NCI-H345 treated with DMSO at 0.1 percent for 48 hours (cell line): ENCODE measurements at regions not wholly inside any gene's neighbourhood (a gene's known extent, or its start where the extent isn't known, plus 50 kb on each side); places are given as distances from the start of the nearest gene placed in this dataset.
"Not testable (repeated sequence)": the region's sequence is repeated elsewhere in the genome, so short reads cannot be mapped to it uniquely, and the experiment has no call there.

Experiments
- DNase-seq: peaks from one replicate; lab custom pipeline; 2025; ENCODE audit not compliant: unreplicated experiment; lab: John Stamatoyannopoulos, UW

- peak; percentile 6 for DNase-seq
These were observed 63.0 kb downstream of the CYP4A11 start for GRCh38 chr1:46878173-46878782.

- DNase-seq, result not testable (repeated sequence)
These were observed 65.2 kb downstream of the CYP4A11 start for GRCh38 chr1:46876093-46876492.
